Panc1 (cell line): ENCODE measurements at regions not wholly inside any gene's neighbourhood (a gene's known extent, or its start where the extent isn't known, plus 50 kb on each side); places are given as distances from the start of the nearest gene placed in this dataset.

Experiments
- ATAC-seq: fragments of 200-7000 bp; cut with Tn5 transposase; 2 replicates; pipeline ENCODE4 v1.9.1; 2020; ENCODE audit warnings: mild to moderate bottlenecking, moderate library complexity
- BruUV-seq: library from RNA; stranded (reverse); fragments of 400-500 nt; replicated peaks from 2 replicates; lab custom pipeline; 2021; lab: Mats Ljungman, UMichigan
- CTCF ChIA-PET: fragments of 300-600 bp; sonication (Branson Sonifier 250); formaldehyde crosslinking; loops from one replicate; lab custom pipeline; 2022; ENCODE audit warnings: antibody characterized with exemption; lab: Charles Lee
- POLR2A ChIA-PET: fragments of 300-600 bp; sonication (Branson Sonifier 250); formaldehyde crosslinking; loops from one replicate; lab custom pipeline; 2022; ENCODE audit warnings: antibody characterized with exemption; lab: Charles Lee
- DNase-seq: peaks from one replicate; pipeline ENCODE4 v3.0.0-alpha.2; 2010; ENCODE audit warnings: low read depth, low spot score
- H3K27ac ChIP-seq: 2 replicates; pipeline ENCODE4 v1.5.1; 2011; ENCODE audit warnings: mild to moderate bottlenecking, low read length, inconsistent platforms
- H3K27me3 ChIP-seq: fragments of 200-500 bp; sonication (Bioruptor generic); 2 replicates; pipeline ENCODE4 v1.6.0; 2014; ENCODE audit warnings: low read length, inconsistent platforms; ENCODE audit not compliant: control insufficient read depth, insufficient read depth
- H3K36me3 ChIP-seq: fragments of 200-500 bp; sonication (Bioruptor generic); 2 replicates; pipeline ENCODE4 v1.5.1; 2014; ENCODE audit warnings: inconsistent platforms, mild to moderate bottlenecking, low read length, moderate library complexity; ENCODE audit not compliant: control insufficient read depth, insufficient read depth
- H3K4me1 ChIP-seq: 2 replicates; pipeline ENCODE4 v1.5.1; 2011; ENCODE audit warnings: inconsistent platforms, mild to moderate bottlenecking, low read length, moderate library complexity; ENCODE audit not compliant: control insufficient read depth, insufficient read depth
- H3K4me3 ChIP-seq, 2 experiments: 2 replicates each; pipeline ENCODE4 v1.5.1; 2011 to 2012; ENCODE audit warnings: low read depth in 2 of 2, low read length in 2 of 2, mild to moderate bottlenecking in 2 of 2, inconsistent platforms in 1 of 2, moderate library complexity in 1 of 2
- H3K9me3 ChIP-seq: fragments of 200-500 bp; sonication (Bioruptor generic); 2 replicates; pipeline ENCODE4 v1.5.1; 2014; ENCODE audit warnings: low read depth, mild to moderate bottlenecking, inconsistent platforms, low read length, moderate library complexity; ENCODE audit not compliant: control insufficient read depth, insufficient read depth
- POLR2AphosphoS5 ChIP-seq: IDR thresholded peaks from 2 replicates; pipeline ENCODE4 v1.6.1; 2012; ENCODE audit warnings: mild to moderate bottlenecking, low read depth, low read length, moderate library complexity
- SIN3A ChIP-seq: IDR thresholded peaks from 2 replicates; pipeline ENCODE4 v1.6.1; 2012; ENCODE audit warnings: low read depth, mild to moderate bottlenecking, low read length, moderate library complexity, borderline replicate concordance; ENCODE audit not compliant: insufficient read depth
- TCF7L2 ChIP-seq: IDR thresholded peaks from 2 replicates; pipeline ENCODE4 v1.6.1; 2011; ENCODE audit warnings: mild to moderate bottlenecking, low read depth, low read length, inconsistent platforms
- in situ Hi-C: cut with HindIII; loops from 2 replicates; pipeline ENCODE4 v1.10.0; 2016; ENCODE audit warnings: low sequenced_read_pairs, low pct_unique_long_range_greater_than_20kb
- intact Hi-C: fragments of 100-400 bp; cut with micrococcal nuclease; formaldehyde crosslinking; loops from one replicate; pipeline ENCODE4 v1.10.0; 2022; ENCODE audit not compliant: unreplicated experiment
- TF ChIP-seq, protein P1 (sequence below), 2 experiments: IDR thresholded peaks; 2 replicates each; pipeline ENCODE4 v1.6.1; 2011 to 2012; ENCODE audit warnings: low read depth in 2 of 2, control low read depth in 1 of 2, low read length in 1 of 2, mild to moderate bottlenecking in 1 of 2, moderate library complexity in 1 of 2; ENCODE audit not compliant: insufficient read depth in 1 of 2
- TF ChIP-seq, protein P2 (sequence below): fragments of 450-650 bp; IDR thresholded peaks from 2 replicates; pipeline ENCODE4 v1.5.1; 2017; ENCODE audit warnings: mild to moderate bottlenecking

DNA sequence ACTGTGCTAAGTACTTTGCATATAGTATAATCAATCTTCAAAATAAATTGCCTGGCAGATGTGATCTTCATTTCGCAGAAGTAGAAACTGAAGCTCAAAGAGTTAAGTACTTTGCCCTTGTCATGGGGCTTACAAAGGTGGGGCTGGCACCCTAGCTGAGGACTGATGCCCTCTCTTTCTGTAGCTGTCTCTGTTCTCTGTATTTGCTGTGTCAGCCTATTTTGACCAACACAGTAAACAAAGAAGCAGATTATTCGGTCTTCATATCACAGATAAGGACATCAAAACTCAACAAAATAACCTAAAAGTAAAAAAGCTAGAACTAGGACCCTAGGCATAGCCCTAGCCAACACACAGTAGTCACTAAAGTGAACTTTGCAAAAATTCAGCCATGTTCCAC lies 570.5 kb upstream of the TENM3 start:
- in situ Hi-C loops = no loop called here
- CTCF ChIA-PET = no interaction called here
- BruUV-seq = no TSS peak

DNA sequence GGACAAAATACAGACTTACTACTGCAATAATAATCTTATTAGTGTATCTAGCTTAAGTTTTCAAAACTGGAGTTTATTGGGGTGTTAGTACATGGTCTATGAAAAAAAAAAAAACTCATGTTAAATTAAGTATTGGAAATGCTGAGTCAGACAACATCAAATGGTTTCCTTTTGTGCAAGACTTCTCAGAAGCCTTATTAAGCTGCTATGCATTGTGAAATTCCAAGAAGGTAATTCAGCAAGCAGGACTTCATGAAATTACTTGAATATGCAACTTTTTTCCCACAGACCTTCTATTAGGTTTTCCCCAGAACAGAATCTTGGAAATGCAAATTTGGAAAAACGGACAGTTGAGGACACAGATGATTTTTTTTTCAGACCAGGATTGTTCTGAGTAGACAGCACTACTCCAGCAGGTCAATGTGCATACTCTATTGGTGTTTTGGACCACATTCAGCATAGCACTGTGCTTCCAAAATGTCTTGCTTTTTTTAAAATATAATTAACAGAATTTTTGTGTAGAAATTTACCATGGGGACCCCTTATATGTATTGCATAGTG lies 568.8 kb upstream of the TENM3 start:
- TF ChIP-seq, protein P1, sequence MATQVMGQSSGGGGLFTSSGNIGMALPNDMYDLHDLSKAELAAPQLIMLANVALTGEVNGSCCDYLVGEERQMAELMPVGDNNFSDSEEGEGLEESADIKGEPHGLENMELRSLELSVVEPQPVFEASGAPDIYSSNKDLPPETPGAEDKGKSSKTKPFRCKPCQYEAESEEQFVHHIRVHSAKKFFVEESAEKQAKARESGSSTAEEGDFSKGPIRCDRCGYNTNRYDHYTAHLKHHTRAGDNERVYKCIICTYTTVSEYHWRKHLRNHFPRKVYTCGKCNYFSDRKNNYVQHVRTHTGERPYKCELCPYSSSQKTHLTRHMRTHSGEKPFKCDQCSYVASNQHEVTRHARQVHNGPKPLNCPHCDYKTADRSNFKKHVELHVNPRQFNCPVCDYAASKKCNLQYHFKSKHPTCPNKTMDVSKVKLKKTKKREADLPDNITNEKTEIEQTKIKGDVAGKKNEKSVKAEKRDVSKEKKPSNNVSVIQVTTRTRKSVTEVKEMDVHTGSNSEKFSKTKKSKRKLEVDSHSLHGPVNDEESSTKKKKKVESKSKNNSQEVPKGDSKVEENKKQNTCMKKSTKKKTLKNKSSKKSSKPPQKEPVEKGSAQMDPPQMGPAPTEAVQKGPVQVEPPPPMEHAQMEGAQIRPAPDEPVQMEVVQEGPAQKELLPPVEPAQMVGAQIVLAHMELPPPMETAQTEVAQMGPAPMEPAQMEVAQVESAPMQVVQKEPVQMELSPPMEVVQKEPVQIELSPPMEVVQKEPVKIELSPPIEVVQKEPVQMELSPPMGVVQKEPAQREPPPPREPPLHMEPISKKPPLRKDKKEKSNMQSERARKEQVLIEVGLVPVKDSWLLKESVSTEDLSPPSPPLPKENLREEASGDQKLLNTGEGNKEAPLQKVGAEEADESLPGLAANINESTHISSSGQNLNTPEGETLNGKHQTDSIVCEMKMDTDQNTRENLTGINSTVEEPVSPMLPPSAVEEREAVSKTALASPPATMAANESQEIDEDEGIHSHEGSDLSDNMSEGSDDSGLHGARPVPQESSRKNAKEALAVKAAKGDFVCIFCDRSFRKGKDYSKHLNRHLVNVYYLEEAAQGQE (IDR thresholded peaks at IDR 0.05; ENCODE audit: insufficient read depth in 1 of 2, low read depth in 2 of 2, low read length in 1 of 2) = no peak
- TF ChIP-seq TCF7L2 (no peak), SIN3A (no peak), POLR2AphosphoS5 (no peak)
- TF ChIP-seq, protein P2, sequence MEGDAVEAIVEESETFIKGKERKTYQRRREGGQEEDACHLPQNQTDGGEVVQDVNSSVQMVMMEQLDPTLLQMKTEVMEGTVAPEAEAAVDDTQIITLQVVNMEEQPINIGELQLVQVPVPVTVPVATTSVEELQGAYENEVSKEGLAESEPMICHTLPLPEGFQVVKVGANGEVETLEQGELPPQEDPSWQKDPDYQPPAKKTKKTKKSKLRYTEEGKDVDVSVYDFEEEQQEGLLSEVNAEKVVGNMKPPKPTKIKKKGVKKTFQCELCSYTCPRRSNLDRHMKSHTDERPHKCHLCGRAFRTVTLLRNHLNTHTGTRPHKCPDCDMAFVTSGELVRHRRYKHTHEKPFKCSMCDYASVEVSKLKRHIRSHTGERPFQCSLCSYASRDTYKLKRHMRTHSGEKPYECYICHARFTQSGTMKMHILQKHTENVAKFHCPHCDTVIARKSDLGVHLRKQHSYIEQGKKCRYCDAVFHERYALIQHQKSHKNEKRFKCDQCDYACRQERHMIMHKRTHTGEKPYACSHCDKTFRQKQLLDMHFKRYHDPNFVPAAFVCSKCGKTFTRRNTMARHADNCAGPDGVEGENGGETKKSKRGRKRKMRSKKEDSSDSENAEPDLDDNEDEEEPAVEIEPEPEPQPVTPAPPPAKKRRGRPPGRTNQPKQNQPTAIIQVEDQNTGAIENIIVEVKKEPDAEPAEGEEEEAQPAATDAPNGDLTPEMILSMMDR = no peak
- Histone ChIP-seq H3K27me3 (no peaks in the 10 kb centered on the region), H3K4me1 (no peaks in the 10 kb centered on the region), H3K27ac (no peak overlapping the region), H3K9me3 (no peaks in the 10 kb centered on the region), H3K36me3 (no peaks in the 10 kb centered on the region), H3K4me3 (no peak overlapping the region)
- POLR2A ChIA-PET = no interaction called here
- BruUV-seq = no TSS peak
- in situ Hi-C loops = no loop called here
- intact Hi-C loops = no loop called here
- DNase-seq (no peak), ATAC-seq (no peak)
- CTCF ChIA-PET = no interaction called here

More for the DNA sequence above, 570.5 kb upstream of the TENM3 start:
- H3K27me3 ChIP-seq = no peaks in the 10 kb centered on the region
- H3K36me3 ChIP-seq = no peaks in the 10 kb centered on the region
- no peak overlapping the region for H3K27ac ChIP-seq
- POLR2A ChIA-PET = no interaction called here
- no peak overlapping the region for H3K4me3 ChIP-seq
- no peak for ATAC-seq
- no peaks in the 10 kb centered on the region for H3K4me1 ChIP-seq
- H3K9me3 ChIP-seq = no peaks in the 10 kb centered on the region
- no peak for DNase-seq
- TF ChIP-seq, protein P1 (IDR thresholded peaks at IDR 0.05; ENCODE audit: insufficient read depth in 1 of 2, low read depth in 2 of 2, low read length in 1 of 2) = no peak
- TF ChIP-seq TCF7L2 = no peak
- TF ChIP-seq, protein P2 = no peak
- TF ChIP-seq POLR2AphosphoS5 = no peak
- TF ChIP-seq SIN3A = no peak
- intact Hi-C loops = no loop called here
